H1 (cell line): ENCODE measurements at regions not wholly inside any gene's neighbourhood (a gene's known extent, or its start where the extent isn't known, plus 50 kb on each side); places are given as distances from the start of the nearest gene placed in this dataset.

Source experiments
- EZH2 ChIP-seq: fragments of 200-600 bp; sonication (generic); IDR thresholded peaks from 2 replicates; pipeline ENCODE4 v1.7.1; 2012; ENCODE audit warnings: low read depth, mild to moderate bottlenecking, moderate library complexity, low read length, inconsistent platforms; ENCODE audit not compliant: severe bottlenecking
- HDAC2 ChIP-seq, 2 experiments: fragments of 300-600 bp in 1 of 2; sonication (generic) in 1 of 2; IDR thresholded peaks; 2 replicates each; pipeline ENCODE4 v1.6.1; 2011 to 2012; ENCODE audit warnings: low read depth in 2 of 2, low read length in 2 of 2, mild to moderate bottlenecking in 2 of 2, moderate library complexity in 2 of 2, borderline replicate concordance in 1 of 2, inconsistent platforms in 1 of 2
- NRF1 ChIP-seq: IDR thresholded peaks from 2 replicates; pipeline ENCODE4 v1.6.1; 2011; ENCODE audit warnings: mild to moderate bottlenecking, low read depth, low read length, improper control_type of control experiment
- PHF8 ChIP-seq: fragments of 200-600 bp; sonication (generic); conservative IDR thresholded peaks from 2 replicates; pipeline ENCODE4 v1.7.1; 2012; ENCODE audit warnings: low read depth, mild to moderate bottlenecking, inconsistent platforms, low read length, moderate library complexity
- TCF12 ChIP-seq: IDR thresholded peaks from 2 replicates; pipeline ENCODE4 v1.6.1; 2011; ENCODE audit warnings: low read depth, mild to moderate bottlenecking, low read length

DNA sequence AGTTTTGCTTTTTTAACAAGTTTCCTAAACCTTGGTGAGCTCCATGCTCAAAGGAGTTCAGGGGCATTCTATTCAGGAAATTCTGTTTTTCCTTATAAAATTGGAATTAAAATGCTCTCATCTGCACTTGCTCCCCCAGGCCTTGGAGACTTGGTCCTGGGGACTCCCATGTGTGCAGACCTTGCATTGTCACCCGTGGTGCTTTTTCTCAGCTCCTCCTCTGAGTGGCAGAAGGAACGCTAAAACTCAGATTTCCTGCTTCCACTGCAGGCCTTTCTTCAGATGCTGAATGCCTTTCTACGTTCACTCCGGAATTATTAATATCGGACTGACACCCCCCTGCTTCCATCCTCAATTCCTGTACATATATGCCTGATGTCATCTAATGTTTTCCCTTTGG is 248.7 kb upstream of the RREB1 start (continued):
- TF ChIP-seq EZH2 (no peak), TCF12 (no peak), HDAC2 (IDR thresholded peaks at IDR 0.05; ENCODE audit: borderline replicate concordance in 1 of 2, low read depth in 2 of 2, low read length in 2 of 2) (no peak), PHF8 (no peak), NRF1 (no peak)
